ENCODE measurements at regions not wholly inside any gene's neighbourhood (a gene's known extent, or its start where the extent isn't known, plus 50 kb on each side); places are given as distances from the start of the nearest gene placed in this dataset.
"Not testable (repeated sequence)": the region's sequence is repeated elsewhere in the genome, so short reads cannot be mapped to it uniquely, and the experiment has no call there.

DNA sequence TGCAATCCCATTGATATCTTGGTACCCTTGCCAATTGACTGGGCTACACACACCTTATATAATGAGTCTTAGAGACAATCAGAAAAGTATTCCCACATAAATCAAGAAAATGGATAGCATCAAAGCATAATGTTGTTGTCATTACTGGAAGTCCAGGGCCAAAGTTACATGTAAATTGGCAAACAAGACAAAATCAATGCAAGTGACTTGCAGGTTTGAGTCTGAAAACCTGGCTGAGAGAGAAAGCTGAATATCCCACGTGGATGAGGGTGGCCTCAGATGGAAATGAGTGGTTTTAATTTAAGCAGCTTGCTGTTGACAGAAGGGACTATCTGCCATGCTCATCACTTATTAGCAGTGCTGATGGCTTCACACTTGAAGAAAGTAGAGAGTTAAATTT is 324.0 kb upstream of the MON1B start:
- no peak for TF ChIP-seq CTCF (IDR thresholded peaks at IDR 0.05; ENCODE audit: insufficient read depth, low read depth, low read length)
- ChIA-PET POLR2A (no interaction called here), CTCF (no interaction called here)
- Histone ChIP-seq H3K27me3 (ENCODE audit: control insufficient read depth, insufficient read depth, low read length) (no peaks in the 10 kb centered on the region), H3K4me3 (ENCODE audit: low read depth, low read length) (no peak overlapping the region), H3K36me3 (ENCODE audit: control insufficient read depth, insufficient read depth, low read length) (no peaks in the 10 kb centered on the region)
- no peak for DNase-seq (ENCODE audit: low read depth)

GRCh38 chr16:76875898-76876297 is 315.1 kb upstream of the MON1B start:
- H3K36me3 ChIP-seq (ENCODE audit: control insufficient read depth, insufficient read depth, low read length), result no peaks in the 10 kb centered on the region
- POLR2A ChIA-PET, result no interaction called here
- CTCF ChIA-PET, result no interaction called here
- H3K27me3 ChIP-seq (ENCODE audit: control insufficient read depth, insufficient read depth, low read length), result no peaks in the 10 kb centered on the region
- DNase-seq (ENCODE audit: low read depth), result no peak
- no peak overlapping the region for H3K4me3 ChIP-seq (ENCODE audit: low read depth, low read length)
- no peak for TF ChIP-seq CTCF (IDR thresholded peaks at IDR 0.05; ENCODE audit: insufficient read depth, low read depth, low read length)

DNA sequence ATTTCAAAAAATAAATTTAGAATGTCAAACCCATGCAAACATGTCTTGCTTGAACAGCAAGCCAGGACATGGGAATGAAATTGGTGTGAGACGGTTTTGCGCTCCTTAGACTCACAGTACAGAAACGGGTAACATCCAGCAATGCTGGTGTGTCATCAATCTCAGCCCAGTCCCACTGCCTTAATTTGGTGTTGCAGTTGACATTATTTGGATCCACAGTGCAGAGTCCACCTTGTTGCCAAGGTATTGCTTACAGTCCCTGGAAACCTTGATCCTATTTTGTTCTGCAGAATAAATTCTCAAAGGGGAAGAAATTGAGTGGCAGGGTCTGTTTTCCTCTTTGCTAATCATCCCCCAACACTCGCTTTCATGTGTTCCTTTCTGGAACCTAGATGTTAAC is 311.6 kb upstream of the MON1B start:
- TF ChIP-seq CTCF (IDR thresholded peaks at IDR 0.05; ENCODE audit: insufficient read depth, low read depth, low read length), result no peak
- no peak for DNase-seq (ENCODE audit: low read depth)
- H3K36me3 ChIP-seq (ENCODE audit: control insufficient read depth, insufficient read depth, low read length), result no peaks in the 10 kb centered on the region
- ChIA-PET POLR2A (no interaction called here), CTCF (no interaction called here)
- H3K4me3 ChIP-seq (ENCODE audit: low read depth, low read length), result no peak overlapping the region
- no peaks in the 10 kb centered on the region for H3K27me3 ChIP-seq (ENCODE audit: control insufficient read depth, insufficient read depth, low read length)

DNA sequence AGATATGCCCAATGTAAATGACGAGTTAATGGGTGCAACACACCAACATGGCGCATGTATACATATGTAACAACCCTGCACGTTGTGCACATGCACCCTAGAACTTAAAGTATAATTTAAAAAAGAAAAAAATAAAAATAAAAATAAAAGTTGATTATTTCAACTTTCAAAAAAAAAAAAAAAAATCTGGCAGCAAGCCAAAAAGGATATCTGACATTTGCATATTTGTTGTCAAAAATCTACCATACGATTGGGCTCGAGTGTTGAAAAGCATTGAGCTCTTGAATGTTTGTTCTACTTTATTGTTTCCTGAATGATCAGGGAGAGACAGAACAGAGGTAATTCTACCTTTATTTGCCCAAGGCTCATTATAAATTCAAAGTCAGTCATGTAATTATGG is 310.5 kb upstream of the MON1B start:
- POLR2A ChIA-PET; DNase-seq (ENCODE audit: low read depth); H3K27me3 ChIP-seq (ENCODE audit: control insufficient read depth, insufficient read depth, low read length); H3K4me3 ChIP-seq (ENCODE audit: low read depth, low read length); H3K36me3 ChIP-seq (ENCODE audit: control insufficient read depth, insufficient read depth, low read length): not testable (repeated sequence)
- CTCF ChIA-PET, result interaction anchor here (0.7 kb wide), 1 partner anchor 12 kb away, joined by 3 read pairs; no protein-coding TSS in a partner anchor

- no peaks in the 10 kb centered on the region for H3K27me3 ChIP-seq (ENCODE audit: control insufficient read depth, insufficient read depth, low read length)
- H3K36me3 ChIP-seq (ENCODE audit: control insufficient read depth, insufficient read depth, low read length), result no peaks in the 10 kb centered on the region
- no peak for TF ChIP-seq CTCF (IDR thresholded peaks at IDR 0.05; ENCODE audit: insufficient read depth, low read depth, low read length)
- CTCF ChIA-PET, result no interaction called here
- DNase-seq (ENCODE audit: low read depth), result no peak
- POLR2A ChIA-PET, result no interaction called here
- H3K4me3 ChIP-seq (ENCODE audit: low read depth, low read length), result no peak overlapping the region
Measured at GRCh38 chr16:76882105-76882504, 308.9 kb upstream of the MON1B start.

GRCh38 chr16:76883076-76883475 is 307.9 kb upstream of the MON1B start:
- CTCF ChIA-PET, result no interaction called here
- Histone ChIP-seq H3K4me3 (ENCODE audit: low read depth, low read length) (no peak overlapping the region), H3K27me3 (ENCODE audit: control insufficient read depth, insufficient read depth, low read length) (no peaks in the 10 kb centered on the region), H3K36me3 (ENCODE audit: control insufficient read depth, insufficient read depth, low read length) (no peaks in the 10 kb centered on the region)
- no peak for TF ChIP-seq CTCF (IDR thresholded peaks at IDR 0.05; ENCODE audit: insufficient read depth, low read depth, low read length)
- POLR2A ChIA-PET, result no interaction called here
- DNase-seq (ENCODE audit: low read depth), result no peak

All from BJ (cell line).